GM21723 (cell line): ENCODE measurements at regions not wholly inside any gene's neighbourhood (a gene's known extent, or its start where the extent isn't known, plus 50 kb on each side); places are given as distances from the start of the nearest gene placed in this dataset.

Source experiments
- ATAC-seq: cut with Tn5 transposase; IDR thresholded peaks from one replicate; pipeline ENCODE4 v1.9.1; 2021; ENCODE audit warnings: mild to moderate bottlenecking, moderate library complexity; ENCODE audit not compliant: unreplicated experiment

- no peak for ATAC-seq
These were observed 386.3 kb downstream of the DIRAS2 start for GRCh38 chr9:90256345-90256744.

GRCh38 chr9:90259311-90260246, 383.0 kb downstream of the DIRAS2 start:
- ATAC-seq: peak; percentile 83

- ATAC-seq: no peak
These were observed 380.9 kb downstream of the DIRAS2 start for GRCh38 chr9:90261698-90262097.

GRCh38 chr9:90268613-90269012, 374.0 kb downstream of the DIRAS2 start:
- ATAC-seq: no peak

- no peak for ATAC-seq
These were observed 370.9 kb downstream of the DIRAS2 start for GRCh38 chr9:90271707-90272106.

GRCh38 chr9:90274725-90275124, 367.9 kb downstream of the DIRAS2 start:
- no peak for ATAC-seq

- no peak for ATAC-seq
These were observed 356.7 kb downstream of the DIRAS2 start for GRCh38 chr9:90285946-90286345.

- ATAC-seq: peak; percentile 97
These were observed 354.9 kb downstream of the DIRAS2 start for GRCh38 chr9:90287567-90288274.

GRCh38 chr9:90288275-90288639, 354.4 kb downstream of the DIRAS2 start:
- no peak for ATAC-seq

GRCh38 chr9:90290716-90291485, 351.7 kb downstream of the DIRAS2 start:
- ATAC-seq: no peak

GRCh38 chr9:90296539-90296938, 346.1 kb downstream of the DIRAS2 start:
- no peak for ATAC-seq

GRCh38 chr9:90299968-90300367, 342.7 kb downstream of the DIRAS2 start:
- no peak for ATAC-seq

- ATAC-seq: no peak
These were observed 341.9 kb downstream of the DIRAS2 start for GRCh38 chr9:90300611-90301276.

GRCh38 chr9:90301277-90301653, 341.4 kb downstream of the DIRAS2 start:
- no peak for ATAC-seq

GRCh38 chr9:90303655-90304054, 339.0 kb downstream of the DIRAS2 start:
- ATAC-seq: no peak

- ATAC-seq: no peak
These were observed 336.5 kb downstream of the DIRAS2 start for GRCh38 chr9:90306158-90306557.

- no peak for ATAC-seq
These were observed 335.3 kb downstream of the DIRAS2 start for GRCh38 chr9:90307167-90307833.

- no peak for ATAC-seq
These were observed 334.7 kb downstream of the DIRAS2 start for GRCh38 chr9:90307891-90308290.

GRCh38 chr9:90308691-90309090, 333.9 kb downstream of the DIRAS2 start:
- no peak for ATAC-seq

- no peak for ATAC-seq
These were observed 332.7 kb downstream of the DIRAS2 start for GRCh38 chr9:90309809-90310520.
